GM18873 (cell line): ENCODE measurements at regions not wholly inside any gene's neighbourhood (a gene's known extent, or its start where the extent isn't known, plus 50 kb on each side); places are given as distances from the start of the nearest gene placed in this dataset.

Experiments
- ATAC-seq: cut with Tn5 transposase; IDR thresholded peaks from one replicate; pipeline ENCODE4 v1.9.1; 2021; ENCODE audit warnings: mild to moderate bottlenecking, moderate library complexity, moderate number of reproducible peaks; ENCODE audit not compliant: unreplicated experiment, low FRiP score

DNA sequence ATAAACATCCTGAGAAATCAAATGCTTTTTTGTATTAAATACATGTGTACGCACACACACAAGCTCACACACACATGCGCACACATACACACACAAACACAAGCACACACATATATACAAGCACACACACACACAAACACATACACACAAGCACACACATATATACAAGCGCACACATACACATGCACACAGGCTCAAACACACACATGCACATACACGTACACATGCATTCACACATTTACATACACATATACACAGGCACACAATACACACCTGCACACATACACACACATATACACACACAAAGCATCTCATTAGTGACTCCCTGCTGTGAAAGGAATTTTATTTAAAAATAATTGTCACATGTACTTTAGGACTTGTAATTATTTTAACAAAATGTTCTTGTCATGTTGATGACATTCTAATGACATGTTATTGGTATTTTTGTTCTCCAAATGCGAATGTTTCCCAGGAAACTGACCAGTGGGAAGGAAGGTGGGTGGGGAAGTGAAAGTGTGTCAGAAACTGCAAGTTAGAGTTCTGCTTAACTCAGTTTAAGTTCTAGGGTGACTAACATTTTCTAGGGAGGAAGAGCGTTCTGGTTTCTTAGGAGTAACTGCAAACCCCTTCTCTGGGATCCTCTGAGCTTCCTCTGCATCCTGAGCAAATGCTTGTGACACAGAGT is 113.9 kb upstream of the ZNF217 start:
- peak; percentile 6 for ATAC-seq

DNA sequence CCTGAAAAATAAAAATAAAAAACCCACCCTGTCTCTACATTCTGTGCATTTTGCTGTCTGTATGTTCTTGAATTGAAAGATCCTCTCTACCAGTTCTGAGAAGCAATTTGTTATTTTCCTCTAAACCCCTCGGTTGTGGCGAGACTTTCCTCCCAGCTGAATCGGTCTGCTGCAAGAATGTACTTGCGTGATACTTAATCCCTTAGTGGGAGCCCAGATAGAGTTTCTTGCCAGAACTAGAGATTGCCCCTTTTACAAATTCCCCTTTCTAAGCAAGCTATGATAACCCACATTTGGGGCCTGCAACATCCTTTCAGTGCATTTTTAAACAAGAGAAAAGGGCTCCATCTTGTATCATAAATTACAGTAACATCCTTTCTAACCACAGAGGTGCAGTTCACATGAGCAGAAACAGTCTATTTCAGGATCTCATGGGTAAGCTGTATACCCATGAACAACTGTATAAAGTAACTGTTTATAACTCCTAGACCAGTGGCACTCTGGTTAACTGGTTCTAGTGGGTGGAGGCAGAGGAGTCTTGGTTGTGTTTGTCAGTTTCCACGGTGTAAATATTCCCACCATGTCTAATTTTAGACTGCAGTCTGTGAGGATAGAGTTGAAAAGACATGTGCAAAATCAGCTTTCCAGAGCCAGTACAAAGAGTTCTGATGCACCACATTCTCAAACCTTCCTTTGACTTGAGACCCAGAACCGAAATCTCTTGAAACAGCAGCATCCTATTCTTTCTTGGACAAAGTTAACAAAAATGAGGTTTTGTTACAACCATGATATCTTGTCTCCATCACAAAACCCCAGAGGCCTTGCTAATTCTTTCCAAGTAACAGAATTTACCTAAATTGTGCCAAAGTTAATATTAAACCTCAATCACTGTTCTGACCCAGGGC is 113.1 kb upstream of the ZNF217 start:
- no peak for ATAC-seq

DNA sequence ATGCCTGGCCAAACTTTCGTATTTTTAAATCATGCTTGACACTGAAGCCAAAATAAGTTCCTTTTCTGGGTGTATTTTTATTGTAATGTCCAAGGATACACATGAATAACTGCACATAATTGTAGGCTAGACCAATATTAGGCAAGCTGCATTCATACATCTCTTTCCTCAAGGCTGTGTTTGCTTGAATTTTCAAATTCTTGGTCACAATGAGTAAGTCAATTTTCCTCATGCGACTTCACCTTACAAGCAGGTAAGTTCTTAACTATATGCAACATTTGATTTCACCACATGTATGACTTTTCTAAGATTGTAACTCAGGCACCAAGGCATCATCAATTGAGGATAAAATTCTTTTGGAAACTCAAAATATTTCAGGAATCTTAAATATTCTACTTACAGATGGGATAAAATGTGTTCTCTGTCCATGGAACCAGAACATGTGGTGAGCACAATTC is 112.4 kb upstream of the ZNF217 start:
- no peak for ATAC-seq

DNA sequence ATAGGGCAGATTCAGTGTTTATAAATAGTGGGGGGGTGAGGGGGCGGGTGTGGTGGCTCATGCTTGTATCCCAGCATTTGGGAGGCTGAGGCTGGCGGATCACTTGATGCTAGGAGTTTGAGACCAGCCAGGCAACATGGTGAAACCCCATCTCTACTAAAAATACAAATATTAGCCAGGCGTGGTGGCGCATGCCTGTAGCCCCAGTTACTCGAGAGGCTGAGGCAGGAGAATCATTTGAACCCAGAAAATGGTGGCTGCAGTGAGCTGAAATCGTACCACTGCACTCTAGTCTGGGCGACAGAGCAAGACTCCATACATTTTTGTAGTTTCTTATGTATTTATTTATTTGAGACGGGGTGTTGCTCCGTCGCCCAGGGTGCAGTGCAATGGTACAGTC is 109.0 kb upstream of the ZNF217 start:
- ATAC-seq: no peak

DNA sequence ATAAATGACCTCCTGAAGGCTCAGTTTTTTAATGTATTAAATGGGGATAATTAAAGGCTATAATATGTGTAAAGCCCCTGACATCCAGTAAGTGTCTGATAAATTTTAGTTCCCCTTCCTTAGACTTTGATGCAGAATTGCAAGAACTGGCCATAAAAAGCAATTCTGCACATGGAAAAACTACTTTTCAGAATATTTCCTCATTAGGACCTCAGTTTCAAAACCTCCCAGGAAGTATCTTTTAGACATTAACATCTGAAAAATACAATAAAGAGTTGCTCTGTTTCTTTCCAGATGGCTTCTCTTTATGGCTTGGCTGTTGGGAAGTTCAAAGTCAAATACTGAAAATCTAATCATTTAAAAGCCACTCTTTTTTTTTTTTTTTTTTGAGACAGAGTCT is 106.3 kb upstream of the ZNF217 start:
- no peak for ATAC-seq

DNA sequence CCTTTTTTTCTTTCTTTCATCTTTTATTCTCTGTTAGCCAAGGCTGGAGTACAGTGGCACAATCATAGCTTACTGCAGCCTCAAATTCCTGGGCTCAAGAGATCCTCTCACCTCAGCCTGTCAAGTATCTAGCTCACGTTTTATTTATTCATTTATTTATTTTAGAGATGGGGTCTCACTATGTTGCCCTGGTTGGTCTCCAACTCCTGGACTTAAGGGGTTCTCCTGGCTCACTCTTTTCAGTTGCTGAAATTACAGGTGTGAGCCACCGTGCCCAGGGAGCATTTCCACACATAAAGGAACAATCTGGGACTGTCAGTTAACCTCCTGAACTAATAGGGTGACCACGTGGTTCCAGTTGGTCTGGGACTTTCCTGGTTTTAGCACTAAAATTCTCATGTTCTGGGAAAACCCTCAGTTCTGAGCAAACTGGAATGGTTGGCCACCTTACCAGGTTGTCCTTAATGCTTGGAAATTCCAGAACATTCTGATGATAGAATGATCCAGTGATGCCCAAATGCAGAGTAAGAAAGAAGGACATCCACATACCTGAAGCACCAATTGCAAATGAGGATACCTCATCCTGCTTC is 105.5 kb upstream of the ZNF217 start:
- ATAC-seq: no peak

DNA sequence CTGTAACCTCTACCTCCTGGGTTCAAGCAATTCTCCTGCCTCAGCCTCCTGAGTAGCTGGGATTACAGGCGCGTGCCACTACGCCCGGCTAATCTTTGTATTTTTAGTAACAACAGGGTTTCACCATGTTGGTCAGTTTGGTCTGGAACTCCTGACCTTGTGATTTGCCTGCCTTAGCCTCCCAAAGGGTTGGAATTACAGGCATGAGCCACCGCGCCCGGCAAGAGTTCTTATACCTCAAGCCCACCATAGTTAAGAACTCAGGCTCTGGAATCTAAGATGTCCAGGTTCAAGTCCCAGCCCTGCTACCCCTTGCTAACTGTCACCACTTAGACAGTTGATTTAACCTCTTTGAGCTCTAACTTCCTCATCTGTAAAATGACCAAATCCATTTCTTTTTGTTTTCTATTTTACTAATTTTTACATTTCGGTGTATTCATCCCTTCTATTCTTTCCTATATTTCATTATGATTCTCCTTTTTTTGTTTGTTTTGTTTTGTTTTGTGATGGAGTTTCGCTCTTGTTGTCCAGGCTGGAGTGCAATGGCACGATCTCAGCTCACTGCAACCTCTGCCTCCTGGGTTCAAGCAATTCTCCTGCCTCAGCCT is 104.8 kb upstream of the ZNF217 start:
- no peak for ATAC-seq

DNA sequence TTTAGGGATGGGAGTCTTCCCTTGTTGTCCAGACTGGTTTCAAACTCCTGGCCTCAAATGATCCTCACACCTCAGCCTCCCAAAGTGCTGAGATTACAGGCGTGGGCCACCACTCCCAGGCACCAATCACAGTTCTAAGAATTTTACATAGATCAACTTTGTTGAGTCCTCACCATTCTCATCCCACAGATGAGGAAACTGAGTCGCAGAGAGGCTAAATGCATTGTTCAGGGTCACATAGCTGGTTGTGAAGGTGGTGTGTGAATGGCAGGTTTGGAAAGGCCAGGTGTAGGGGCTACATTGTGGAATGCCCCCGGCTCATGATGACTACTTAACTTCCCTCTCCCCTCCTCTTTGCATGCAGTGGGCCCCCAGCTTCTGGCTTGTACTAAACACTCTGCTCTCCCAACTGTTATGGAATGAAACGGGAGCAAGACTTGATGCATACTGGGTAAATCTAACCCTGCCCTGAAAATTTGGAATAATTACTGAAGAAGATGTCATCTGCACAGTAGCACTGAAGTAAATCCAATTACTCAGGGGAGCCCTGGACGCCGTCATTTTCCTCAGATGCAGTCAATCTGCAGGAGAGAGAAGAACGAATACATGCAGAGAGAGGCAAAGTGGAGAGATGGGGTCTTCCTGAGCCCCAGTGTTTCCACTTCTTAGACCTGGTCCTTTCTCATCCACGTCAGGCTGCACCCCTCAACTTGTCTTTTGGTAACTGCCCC is 102.3 kb upstream of the ZNF217 start:
- ATAC-seq: no peak

DNA sequence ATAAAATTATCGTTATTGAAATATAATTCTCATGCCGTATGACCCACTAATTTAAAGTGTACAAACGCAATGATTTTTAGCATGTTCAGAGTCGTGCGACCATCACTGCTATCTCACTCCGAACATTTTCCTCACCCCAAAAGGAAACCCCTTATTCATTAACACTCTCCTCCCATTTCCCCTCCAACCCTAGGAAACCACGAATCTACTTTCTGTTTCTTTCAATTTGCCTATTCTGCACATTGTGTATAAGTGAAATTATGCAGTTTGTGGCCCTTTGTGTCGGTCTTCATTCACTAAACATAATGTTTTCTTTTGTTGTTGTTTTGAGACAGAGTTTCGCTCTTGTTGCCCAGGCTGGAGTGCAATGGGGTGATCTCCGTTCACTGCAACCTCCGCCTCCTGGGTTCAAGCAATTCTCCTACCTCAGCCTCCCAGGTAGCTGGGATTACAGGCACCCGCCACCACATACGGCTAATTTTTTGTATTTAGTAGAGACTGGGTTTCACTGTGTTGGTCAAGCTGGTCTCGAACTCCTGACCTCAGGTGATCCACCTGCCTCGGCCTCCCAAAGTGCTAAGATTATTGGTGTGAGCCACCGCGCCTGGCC is 99.7 kb upstream of the ZNF217 start:
- ATAC-seq: no peak

DNA sequence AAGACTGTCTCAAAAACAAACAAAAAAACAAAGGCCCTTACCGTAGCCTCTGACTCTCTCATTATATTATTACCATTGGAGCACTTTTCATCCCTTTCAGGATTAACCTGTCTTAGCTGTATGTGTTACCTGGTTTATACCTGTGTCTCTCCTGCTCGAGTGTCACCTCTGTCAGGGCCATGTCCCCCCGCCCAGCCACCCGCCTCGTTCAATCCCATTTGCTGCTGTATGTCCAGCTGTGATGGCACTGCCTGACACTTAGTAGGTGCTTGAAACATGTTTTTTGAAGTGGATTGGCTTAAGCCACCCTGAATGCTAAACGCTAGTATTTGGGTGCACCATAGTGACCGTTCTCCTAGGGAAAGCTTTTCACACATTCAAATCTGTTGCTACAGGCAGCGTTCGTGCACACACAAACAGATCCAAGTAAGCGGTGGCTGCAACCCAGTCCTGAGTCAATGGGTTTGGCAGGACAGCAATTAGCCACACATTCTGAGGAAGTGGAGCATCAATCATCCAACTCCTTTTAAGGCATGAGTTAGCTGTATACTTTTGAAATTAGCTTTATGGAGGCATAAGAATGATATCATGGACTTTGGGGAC is 98.9 kb upstream of the ZNF217 start:
- no peak for ATAC-seq

DNA sequence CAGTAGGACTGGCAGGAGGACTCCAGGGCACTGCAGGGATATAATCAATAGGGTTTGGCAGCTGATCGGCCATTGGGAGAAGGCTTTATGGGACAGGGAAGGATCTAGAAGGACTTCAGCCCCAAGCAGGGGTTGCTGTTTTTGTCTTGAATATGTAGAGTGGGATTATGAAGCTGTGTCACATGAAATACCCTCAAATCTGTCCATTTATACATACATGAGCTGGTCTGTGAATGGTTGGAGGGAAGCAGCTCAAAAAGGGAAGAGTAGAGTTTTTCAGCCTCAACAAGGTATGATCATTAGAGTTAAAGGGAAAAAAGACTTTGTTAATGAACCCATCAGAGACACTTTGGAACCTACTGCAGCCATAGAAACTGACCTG is 98.2 kb upstream of the ZNF217 start:
- ATAC-seq: no peak

DNA sequence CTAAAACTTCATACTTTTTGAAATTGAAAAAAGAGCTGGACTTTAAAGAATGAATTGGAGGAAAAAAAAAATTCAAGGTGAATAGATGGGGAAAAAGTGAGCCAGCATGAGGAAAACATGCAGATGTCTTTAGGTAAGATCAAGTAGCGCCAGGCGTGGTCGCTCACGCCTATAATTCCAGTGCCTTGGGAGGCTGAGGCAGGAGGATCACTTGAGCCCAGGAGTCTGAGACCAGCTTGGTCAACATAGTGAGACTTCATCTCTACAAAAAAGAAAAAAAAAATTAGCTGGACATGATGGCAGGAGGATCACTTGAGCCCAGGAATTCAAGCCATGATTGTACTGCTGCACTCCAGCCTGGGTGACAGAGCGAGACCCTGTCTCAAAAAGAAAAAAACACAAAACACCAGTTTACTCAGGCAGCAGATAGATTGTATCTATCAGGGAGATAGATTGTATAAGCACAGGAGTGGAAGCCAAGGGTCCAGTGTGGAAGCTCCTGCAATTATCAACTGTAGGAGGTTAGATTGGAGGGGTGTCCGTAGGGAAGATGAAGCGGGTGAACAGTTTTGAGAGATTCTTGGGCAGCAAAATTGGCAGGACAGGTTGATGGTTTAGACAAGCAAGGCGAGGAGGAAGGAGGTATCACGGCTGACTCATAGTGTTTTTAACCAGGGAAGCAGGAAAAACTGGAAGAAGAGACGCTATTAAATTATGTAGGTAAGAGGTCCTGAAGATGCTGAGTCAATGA is 97.6 kb upstream of the ZNF217 start:
- ATAC-seq: no peak

DNA sequence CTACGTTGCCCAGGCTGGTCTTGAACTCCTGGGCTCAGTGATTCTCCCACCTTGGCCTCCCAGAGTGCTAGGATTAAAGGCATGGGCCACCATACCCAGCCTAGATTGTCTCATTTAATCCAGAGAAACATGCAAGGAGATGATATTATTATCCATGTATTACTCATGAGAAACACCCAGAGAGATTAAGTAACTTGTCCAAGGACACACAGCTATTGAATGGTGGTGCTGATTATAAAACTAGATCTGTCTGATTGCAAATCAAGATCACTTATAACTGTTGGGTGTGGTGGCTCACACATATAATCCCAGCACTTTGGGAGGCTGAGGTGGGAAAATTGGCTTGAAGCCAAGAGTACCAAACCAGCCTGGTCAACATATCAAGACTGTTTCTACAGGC is 94.4 kb upstream of the ZNF217 start:
- no peak for ATAC-seq

DNA sequence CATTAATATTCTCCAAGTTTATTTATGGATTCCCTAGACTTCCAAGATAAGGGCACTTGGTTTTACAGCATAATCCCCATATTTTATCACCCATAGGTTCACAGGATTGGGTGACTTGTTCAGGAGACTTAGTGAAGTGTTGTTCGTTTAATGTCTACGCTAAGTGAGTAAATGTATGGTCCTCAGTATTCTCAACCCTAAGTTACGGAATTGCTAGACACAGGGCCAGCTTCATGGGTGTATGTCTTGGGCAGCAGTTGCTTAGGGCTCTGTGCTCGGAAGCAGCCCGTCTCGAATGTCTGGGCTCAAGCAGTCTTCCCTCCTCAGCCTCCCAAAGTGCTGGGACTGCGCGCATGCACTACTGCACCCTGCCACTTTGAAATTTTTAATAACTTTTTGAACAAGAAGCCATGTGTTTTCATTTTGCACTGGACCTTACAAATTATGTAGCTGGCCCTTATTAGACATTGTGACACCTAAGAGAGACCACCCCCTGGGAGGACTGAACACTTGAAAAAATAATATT is 91.5 kb upstream of the ZNF217 start:
- ATAC-seq: no peak

DNA sequence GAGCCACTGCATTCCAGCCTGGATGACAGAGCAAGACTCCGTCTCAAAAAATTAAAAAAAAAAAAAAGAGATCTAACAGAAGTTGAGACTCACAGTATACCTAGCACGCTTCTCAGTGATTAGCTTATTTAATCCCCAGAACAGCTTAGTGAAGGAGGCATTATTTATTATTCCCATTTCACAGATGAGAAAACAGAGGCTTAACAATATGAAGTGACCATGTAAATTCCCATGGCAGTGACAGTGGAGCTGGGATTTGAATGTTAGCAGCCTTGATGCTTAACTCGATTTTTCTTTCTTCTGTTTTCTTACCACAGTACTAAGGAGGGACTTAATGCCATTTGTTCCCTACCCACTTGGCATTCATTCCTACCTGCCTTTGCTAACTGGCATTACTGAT is 89.9 kb upstream of the ZNF217 start:
- ATAC-seq: no peak

DNA sequence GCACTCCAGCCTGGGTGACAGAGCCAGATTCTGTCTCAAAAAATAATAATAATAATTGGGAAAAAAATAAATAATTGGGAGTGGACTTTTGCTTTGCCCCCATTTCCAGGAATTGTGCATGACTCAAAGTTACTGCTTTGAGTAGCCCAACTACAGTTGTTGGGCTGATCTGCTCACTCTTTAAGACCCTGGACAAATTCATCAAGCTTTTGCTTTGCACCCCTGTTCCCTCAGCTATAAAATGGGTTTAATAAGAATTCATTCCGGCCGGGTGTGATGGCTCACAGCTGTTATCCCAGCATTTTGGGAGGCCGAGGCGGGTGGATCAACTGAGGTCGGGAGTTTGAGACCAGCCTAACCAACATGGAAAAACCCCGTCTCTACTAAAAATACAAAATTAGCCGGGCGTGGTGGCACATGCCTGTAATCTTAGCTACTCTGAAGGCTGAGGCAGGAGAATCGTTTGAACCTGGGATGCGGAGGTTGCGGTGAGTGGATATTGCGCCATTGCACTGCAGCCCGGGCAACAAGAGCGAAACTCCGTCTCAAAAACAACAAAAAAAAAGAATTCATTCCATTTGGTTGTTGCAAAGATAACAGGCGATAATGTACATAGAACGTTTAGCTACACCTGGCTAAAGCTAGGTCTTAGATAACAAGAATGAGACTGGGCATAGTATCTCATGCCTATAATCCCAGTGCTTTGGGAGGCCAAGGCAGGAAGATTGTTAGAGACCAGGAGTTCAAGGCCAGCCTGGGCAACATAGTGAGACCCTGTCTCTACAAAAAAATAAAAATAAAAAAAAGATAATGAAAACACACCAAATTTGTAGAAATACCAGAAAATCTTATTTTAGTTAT is 87.9 kb upstream of the ZNF217 start:
- no peak for ATAC-seq

DNA sequence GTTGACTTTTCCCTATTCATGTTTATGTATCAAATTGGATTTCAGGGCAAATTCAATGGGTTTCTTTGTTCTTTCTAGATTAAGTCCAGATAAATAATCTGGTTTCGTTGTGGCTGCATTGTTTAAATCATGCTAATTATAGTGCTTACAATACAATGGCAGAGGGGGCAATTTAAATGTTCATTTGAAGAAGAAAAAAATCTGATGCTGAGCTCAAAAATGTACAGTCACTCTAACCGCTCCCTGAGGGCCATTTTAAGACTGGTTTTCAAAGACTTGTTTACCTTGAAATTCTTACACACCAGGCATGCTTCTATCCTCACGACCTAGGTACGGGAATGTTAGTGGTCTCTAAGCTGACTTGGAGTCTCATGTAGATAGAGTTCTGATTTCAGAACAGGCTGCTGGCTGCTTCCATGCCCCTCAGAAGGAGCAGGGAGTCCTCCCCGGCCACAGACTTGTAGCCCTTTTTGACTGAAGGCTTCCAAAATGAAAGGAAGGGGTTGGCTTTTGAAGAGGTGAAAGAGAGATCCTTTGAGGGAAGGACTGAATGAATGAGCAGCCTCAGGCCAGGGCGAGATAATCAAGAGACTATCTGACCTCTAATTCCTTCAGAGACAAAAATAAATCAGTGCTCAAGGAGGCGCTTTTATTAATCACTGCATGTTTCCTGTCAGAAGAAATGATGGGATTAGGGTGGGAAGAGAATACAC is 86.1 kb upstream of the ZNF217 start:
- ATAC-seq: no peak
